ENCODE measurements at regions not wholly inside any gene's neighbourhood (a gene's known extent, or its start where the extent isn't known, plus 50 kb on each side); places are given as distances from the start of the nearest gene placed in this dataset.
"Not testable (repeated sequence)": the region's sequence is repeated elsewhere in the genome, so short reads cannot be mapped to it uniquely, and the experiment has no call there.

DNA sequence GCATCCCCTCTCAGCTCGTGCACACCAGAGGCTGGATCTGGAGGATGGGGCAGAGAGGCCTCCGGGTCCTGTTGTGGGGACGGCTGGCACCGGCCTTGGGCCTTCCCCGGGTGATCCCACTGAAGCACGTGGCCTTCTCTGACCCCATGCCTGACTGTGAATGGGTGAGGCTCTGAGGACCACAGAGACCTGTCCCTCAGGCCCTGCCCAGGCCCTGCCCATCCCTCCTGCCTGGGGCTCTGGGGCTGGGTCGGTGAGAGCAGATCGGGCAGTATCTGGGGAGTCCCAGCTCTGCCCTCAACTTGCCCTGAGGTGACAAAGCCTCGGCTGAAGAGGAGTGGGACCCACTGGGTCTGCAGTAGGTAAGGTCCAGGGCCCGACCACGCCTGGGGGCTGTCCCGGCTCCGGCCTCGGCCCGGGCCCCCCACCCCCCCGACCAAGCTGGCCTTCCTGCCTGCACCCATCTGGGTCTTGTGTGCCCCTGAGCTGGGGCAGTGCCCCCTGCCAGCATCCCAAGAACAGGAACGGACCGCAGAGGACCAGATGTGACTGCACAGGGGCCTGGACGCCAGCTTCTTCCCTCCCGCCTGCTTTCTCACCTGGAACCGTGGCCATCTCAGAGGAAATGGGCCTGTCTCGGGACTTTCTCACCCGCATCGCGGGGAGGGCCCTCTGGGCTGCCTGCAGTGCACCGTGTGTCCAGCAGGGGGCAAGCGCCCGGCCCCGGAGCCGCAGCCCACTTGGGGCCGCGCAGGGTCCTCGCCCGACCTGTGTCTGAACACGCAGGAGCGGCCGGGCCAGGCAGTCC is 255.9 kb downstream of the PARP8 start:
- H3K27ac ChIP-seq, H3K27me3 ChIP-seq, H3K9me3 ChIP-seq, H3K36me3 ChIP-seq, H3K4me1 ChIP-seq, DNase-seq: not testable (repeated sequence)
- TF ChIP-seq, protein P1, sequence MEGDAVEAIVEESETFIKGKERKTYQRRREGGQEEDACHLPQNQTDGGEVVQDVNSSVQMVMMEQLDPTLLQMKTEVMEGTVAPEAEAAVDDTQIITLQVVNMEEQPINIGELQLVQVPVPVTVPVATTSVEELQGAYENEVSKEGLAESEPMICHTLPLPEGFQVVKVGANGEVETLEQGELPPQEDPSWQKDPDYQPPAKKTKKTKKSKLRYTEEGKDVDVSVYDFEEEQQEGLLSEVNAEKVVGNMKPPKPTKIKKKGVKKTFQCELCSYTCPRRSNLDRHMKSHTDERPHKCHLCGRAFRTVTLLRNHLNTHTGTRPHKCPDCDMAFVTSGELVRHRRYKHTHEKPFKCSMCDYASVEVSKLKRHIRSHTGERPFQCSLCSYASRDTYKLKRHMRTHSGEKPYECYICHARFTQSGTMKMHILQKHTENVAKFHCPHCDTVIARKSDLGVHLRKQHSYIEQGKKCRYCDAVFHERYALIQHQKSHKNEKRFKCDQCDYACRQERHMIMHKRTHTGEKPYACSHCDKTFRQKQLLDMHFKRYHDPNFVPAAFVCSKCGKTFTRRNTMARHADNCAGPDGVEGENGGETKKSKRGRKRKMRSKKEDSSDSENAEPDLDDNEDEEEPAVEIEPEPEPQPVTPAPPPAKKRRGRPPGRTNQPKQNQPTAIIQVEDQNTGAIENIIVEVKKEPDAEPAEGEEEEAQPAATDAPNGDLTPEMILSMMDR (IDR thresholded peaks at IDR 0.05), result peak in 5 of 6 experiments; percentile 4 to 40 (median 27)
- H3K4me3 ChIP-seq, result peak overlapping the region in 1 of 4 donors; percentile 22

DNA sequence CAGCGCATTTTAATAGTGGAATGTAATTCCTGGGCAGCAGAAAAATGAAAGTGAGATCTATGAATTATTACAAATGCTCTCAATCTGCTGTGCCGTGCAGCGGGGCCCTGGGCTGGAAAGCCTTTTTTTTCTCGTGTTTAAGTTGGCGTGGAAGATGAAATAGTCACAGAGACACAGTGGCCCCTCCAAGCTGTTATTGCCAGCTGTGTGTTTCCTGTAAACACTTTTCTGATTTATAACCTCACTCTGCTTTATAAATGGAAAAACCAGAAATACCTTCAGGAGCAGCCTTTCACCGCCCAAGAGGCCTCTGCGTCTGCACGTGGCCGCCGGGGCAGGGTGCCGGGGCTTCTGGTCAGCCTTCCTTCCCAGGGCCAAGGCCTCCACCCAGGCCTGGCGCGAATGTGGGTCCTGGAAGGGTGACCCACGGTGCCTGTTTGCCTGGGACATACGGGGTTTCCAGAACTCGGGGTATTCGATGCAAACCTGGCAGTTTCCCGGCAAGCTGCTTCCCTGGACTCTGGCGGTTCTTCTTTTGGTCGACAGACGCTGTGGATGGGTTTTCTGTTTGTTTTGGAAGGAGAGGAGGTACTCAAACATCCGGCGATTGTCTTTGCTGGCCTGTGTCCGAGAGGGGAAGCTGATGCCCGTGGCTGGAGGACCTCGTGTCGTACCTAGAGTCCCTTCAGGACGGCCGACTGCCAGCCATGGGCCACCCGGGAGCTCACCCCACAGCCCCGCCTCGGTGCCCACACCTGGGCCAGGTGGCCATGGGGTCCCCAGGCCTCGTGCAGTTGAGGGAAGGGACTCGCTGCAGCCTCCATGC is 256.7 kb downstream of the PARP8 start:
- no peaks in the 10 kb centered on the region for H3K36me3 ChIP-seq
- no peak for DNase-seq
- H3K27me3 ChIP-seq, result no peaks in the 10 kb centered on the region
- H3K9me3 ChIP-seq, result no peaks in the 10 kb centered on the region
- H3K4me1 ChIP-seq, result no peaks in the 10 kb centered on the region
- peak overlapping the region in 1 of 4 donors; percentile 22 for H3K4me3 ChIP-seq
- H3K27ac ChIP-seq, result no peak overlapping the region
- TF ChIP-seq POLR2A (IDR thresholded peaks at IDR 0.05), result no peak
- TF ChIP-seq, protein P1 (IDR thresholded peaks at IDR 0.05), result no peak

- Histone ChIP-seq H3K9me3 (no peaks in the 10 kb centered on the region), H3K4me3 (no peak overlapping the region), H3K27ac (no peak overlapping the region), H3K36me3 (no peaks in the 10 kb centered on the region), H3K4me1 (no peaks in the 10 kb centered on the region), H3K27me3 (no peaks in the 10 kb centered on the region)
- TF ChIP-seq, protein P1 (IDR thresholded peaks at IDR 0.05), result no peak
- TF ChIP-seq POLR2A (IDR thresholded peaks at IDR 0.05), result no peak
- DNase-seq, result no peak
Measured at GRCh38 chr5:50923768-50924494, 257.5 kb downstream of the PARP8 start.

DNA sequence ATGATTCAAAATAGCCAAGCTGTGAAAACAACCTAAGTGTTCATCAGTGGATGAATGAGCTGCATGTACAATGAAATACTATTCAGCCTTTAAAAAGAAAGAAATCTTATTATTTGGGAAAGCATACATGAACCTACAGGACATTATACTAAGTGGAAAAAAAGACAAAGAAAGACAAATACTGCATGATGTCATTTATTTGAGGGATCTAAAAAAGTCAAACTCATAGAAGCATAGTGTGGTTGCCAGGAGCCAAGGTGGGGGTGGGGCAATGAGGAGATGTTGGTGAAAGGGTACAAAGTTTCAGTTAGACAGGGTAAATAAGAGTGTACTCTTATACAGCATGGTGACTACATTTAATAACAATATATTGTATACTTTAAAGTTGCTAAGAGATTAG is 261.5 kb downstream of the PARP8 start:
- no peak for TF ChIP-seq POLR2A (IDR thresholded peaks at IDR 0.05)
- TF ChIP-seq, protein P1 (IDR thresholded peaks at IDR 0.05), result no peak
- no peak for DNase-seq

DNA sequence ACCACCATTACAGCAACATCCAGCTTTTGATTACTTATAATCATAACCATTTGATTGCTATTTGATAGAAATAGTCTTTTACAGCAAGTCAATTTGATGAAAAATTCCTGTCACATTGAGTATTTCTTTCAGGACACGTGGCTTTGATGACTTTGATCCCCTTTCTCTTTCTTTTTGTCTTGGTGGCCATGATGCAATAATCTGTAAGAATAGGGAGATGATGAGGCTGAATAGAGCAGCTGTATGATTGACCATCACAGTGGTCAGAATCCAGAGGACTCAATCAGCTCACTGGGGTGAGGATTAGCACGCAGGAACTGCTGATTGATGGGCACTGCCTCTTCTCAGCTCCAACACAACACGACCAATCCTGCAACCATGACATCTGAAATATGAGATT is 262.7 kb downstream of the PARP8 start:
- TF ChIP-seq POLR2A (IDR thresholded peaks at IDR 0.05), result no peak
- TF ChIP-seq, protein P1 (IDR thresholded peaks at IDR 0.05), result no peak
- H3K4me3 ChIP-seq, result no peak overlapping the region
- H3K27ac ChIP-seq, result no peak overlapping the region
- H3K4me1 ChIP-seq, result no peaks in the 10 kb centered on the region
- no peak for DNase-seq
- no peaks in the 10 kb centered on the region for H3K36me3 ChIP-seq
- H3K9me3 ChIP-seq, result no peaks in the 10 kb centered on the region
- H3K27me3 ChIP-seq, result no peaks in the 10 kb centered on the region

More for the DNA sequence above, 261.5 kb downstream of the PARP8 start:
- Histone ChIP-seq H3K27me3 (no peaks in the 10 kb centered on the region), H3K9me3 (no peaks in the 10 kb centered on the region), H3K4me1 (no peaks in the 10 kb centered on the region), H3K27ac (no peak overlapping the region), H3K36me3 (no peaks in the 10 kb centered on the region), H3K4me3 (no peak overlapping the region)
